Gastroesophageal sphincter (tissue), 3 donors: ENCODE measurements at regions not wholly inside any gene's neighbourhood (a gene's known extent, or its start where the extent isn't known, plus 50 kb on each side); places are given as distances from the start of the nearest gene placed in this dataset.

Experiments used
- EP300 ChIP-seq: sonication (generic); formaldehyde crosslinking; IDR thresholded peaks from one replicate; pipeline ENCODE4 v1.6.1; 2017; ENCODE audit warnings: antibody characterized with exemption, mild to moderate bottlenecking
- POLR2A ChIP-seq, 2 donors: fragments of 450-650 bp; IDR thresholded peaks; one replicate each; pipeline ENCODE4 v1.6.1; 2017; ENCODE audit warnings: antibody characterized with exemption in 2 of 2, mild to moderate bottlenecking in 2 of 2, moderate library complexity in 1 of 2
- POLR2AphosphoS5 ChIP-seq: sonication (generic); formaldehyde crosslinking; IDR thresholded peaks from one replicate; pipeline ENCODE4 v1.6.1; 2017; ENCODE audit warnings: antibody characterized with exemption
- TF ChIP-seq, protein P1 (sequence below), 4 experiments: fragments of 200-600 bp in 2 of 4; fragments of 450-650 bp in 2 of 4; sonication (generic) in 1 of 4; IDR thresholded peaks; one replicate each; pipeline ENCODE4 v1.5.1; 2017 to 2019; ENCODE audit warnings: antibody characterized with exemption in 4 of 4, mild to moderate bottlenecking in 2 of 4, moderate library complexity in 2 of 4

- no peak for TF ChIP-seq EP300
- TF ChIP-seq, protein P1, sequence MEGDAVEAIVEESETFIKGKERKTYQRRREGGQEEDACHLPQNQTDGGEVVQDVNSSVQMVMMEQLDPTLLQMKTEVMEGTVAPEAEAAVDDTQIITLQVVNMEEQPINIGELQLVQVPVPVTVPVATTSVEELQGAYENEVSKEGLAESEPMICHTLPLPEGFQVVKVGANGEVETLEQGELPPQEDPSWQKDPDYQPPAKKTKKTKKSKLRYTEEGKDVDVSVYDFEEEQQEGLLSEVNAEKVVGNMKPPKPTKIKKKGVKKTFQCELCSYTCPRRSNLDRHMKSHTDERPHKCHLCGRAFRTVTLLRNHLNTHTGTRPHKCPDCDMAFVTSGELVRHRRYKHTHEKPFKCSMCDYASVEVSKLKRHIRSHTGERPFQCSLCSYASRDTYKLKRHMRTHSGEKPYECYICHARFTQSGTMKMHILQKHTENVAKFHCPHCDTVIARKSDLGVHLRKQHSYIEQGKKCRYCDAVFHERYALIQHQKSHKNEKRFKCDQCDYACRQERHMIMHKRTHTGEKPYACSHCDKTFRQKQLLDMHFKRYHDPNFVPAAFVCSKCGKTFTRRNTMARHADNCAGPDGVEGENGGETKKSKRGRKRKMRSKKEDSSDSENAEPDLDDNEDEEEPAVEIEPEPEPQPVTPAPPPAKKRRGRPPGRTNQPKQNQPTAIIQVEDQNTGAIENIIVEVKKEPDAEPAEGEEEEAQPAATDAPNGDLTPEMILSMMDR (IDR thresholded peaks at IDR 0.05), result no peak
- no peak for TF ChIP-seq POLR2AphosphoS5
- no peak for TF ChIP-seq POLR2A (IDR thresholded peaks at IDR 0.05)
These were observed 1091.8 kb downstream of the TBC1D22A start for GRCh38 chr22:47854251-47854650.
